NCI-H774 (cell line): ENCODE measurements at regions not wholly inside any gene's neighbourhood (a gene's known extent, or its start where the extent isn't known, plus 50 kb on each side); places are given as distances from the start of the nearest gene placed in this dataset.
"Not testable (repeated sequence)": the region's sequence is repeated elsewhere in the genome, so short reads cannot be mapped to it uniquely, and the experiment has no call there.

Source experiments
- DNase-seq: peaks from one replicate; lab custom pipeline; 2025; lab: John Stamatoyannopoulos, UW

DNA sequence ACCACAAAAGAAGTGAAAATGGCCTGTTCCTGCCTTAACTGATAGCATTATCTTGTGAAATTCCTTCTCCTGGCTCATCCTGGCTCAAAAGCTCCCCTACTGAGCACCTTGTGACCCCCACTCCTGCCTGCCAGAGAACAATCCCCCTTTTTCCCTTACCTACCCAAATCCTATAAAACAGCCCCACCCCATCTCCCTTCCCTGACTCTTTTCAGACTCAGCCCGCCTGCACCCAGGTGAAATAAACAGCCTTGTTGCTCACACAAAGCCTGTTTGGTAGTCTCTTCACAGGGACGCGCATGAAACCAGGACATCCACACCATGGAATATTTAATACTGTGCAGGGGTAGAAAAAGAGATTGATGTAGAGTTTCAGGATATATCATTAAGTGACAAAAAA, 1677.0 kb downstream of the C4orf33 start:
- DNase-seq: not testable (repeated sequence)

GRCh38 chr4:130808492-130808891, 1712.5 kb downstream of the C4orf33 start:
- no peak for DNase-seq

GRCh38 chr4:130812117-130812765, 1716.3 kb downstream of the C4orf33 start:
- no peak for DNase-seq

DNA sequence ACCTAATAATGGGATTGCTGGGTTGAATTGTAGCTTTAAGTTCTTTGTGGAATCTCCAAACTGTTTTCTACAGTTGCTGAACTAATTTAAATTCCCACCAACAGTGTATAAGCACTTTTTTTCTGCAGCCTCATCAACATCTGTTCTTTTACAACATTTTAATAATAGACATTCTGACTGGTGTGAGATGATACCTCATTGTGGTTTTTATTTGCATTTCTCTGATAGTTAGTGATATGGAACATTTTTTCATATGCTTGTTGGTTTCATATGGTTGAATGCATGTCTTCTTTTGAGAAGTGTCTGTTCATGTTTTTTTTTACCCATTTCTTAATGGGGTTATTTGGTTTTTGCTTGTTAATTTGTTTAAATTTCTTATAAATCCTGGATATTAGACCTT, 1718.9 kb downstream of the C4orf33 start:
- DNase-seq: no peak

- DNase-seq: no peak
These were observed 1724.5 kb downstream of the C4orf33 start for GRCh38 chr4:130820448-130820847.

- DNase-seq: no peak
These were observed 1729.3 kb downstream of the C4orf33 start for GRCh38 chr4:130825284-130825683.

DNA sequence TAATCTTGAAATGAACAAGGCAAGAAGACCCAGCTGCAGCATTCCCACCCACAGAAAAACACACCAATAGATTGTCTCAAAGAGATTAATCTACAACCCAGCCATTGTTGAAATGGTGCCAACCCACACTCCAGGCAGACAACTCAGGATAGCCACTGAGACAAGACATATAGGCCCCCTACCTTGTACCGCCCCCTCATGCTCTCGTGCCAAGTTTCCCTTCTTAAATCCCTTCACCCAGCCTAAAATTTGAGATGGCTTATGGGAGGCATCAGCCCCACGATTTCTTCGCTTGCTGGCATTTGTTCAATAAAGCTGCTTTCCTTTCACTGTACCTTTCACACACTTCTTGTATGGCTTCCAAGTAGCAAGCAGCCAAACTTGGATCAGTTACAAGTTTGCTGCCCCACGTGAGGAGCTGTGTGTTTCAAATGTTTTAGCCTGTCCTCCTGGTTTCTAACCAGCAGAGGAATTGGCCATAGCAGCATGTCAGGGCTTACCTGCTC, 1754.1 kb downstream of the C4orf33 start:
- no peak for DNase-seq

DNA sequence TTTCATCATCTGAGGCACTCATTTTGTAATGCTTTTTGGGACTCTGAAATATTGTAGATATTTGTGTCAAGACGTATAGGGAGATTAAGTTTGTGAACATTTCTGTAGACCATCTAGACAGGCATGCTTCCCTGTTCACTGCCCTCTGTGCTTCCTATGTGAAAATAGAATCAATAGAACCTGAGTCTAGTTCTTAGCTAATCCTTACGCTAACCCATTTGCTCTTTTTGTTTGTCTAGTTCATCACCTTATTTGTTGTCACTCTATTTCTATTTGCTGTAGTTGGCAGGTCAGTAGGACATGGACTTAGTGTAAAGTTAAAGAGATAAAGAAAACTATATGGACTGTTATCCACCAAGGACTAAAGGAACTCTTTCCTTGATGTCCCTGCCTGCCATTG, 1755.2 kb downstream of the C4orf33 start:
- no peak for DNase-seq

DNA sequence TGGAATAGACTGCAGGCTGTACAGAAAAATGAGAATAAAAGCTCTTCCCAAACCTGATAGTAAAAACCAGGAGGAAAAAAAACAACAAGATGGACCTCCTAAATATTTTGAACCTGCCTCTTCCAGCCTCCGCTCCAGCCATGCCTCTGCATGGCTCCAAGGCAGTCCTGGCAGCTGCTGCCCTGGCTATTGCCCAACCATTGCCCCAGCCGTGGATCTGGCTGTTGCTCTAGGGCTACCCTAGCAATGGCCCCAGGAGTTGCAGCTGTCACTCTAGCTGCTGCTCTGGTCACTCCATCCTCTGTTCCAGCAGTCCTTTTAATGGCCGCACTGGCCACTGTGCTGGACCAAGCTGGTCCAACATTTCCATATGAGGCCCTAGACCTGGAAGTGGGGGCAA, 1756.0 kb downstream of the C4orf33 start:
- no peak for DNase-seq

DNA sequence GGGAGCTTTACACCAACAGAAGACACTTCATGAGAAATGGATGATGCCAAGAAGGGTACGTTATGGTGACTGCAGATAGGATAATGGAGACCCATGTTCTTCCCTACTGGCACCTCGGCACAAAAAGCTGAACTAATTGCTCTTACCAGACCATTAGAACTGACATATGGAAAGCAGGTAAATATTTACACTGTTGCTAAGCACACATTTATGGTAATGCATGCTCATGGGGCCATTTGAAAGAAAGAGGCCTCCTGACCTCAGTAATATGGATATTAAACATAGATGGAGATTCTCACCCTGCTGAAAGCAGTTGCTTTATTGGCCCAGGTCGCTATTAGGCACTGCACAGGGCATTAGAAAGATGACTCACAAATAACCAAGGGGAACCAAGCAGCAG, 1759.6 kb downstream of the C4orf33 start:
- no peak for DNase-seq

DNA sequence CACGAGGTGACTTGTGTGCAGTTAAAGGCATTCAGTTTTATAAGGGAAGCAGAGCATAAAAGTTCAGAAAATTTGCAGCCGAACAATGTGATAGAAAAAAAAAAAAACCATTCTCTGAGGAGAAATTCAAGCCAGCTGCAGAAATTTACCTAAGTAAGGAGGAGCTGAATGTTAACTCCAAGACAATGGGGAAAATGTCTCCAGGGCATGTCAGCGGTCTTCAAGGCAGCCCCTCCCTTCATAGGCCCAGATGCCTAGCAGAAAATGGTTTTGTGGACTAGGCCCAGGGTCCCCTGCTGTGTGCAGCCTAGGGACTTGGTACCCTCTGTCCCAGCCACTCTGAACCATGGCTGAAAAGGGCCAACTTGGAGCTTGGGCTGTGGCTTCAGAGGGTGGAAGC, 1764.0 kb downstream of the C4orf33 start:
- DNase-seq: no peak

- no peak for DNase-seq
These were observed 1801.0 kb downstream of the C4orf33 start for GRCh38 chr4:130896920-130897319.

DNA sequence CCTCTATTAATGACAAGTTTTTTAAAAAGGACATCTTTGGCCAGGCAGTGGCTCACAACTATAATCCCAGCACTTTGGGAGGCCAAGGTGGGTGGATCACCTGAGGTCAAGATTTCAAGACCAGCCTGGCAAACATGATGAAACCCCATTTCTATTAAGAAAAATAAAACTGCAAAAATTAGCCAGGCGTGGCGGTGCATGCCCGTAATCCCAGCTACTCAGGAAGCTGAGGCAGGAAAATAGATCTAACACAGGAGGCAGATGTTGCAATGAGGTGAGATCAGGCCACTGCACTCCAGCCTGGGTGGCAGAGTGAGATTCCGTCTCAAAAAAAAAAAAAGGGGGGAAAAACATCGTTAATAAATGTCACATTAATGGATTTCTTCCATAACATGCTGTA, 1805.4 kb downstream of the C4orf33 start:
- DNase-seq: no peak

DNA sequence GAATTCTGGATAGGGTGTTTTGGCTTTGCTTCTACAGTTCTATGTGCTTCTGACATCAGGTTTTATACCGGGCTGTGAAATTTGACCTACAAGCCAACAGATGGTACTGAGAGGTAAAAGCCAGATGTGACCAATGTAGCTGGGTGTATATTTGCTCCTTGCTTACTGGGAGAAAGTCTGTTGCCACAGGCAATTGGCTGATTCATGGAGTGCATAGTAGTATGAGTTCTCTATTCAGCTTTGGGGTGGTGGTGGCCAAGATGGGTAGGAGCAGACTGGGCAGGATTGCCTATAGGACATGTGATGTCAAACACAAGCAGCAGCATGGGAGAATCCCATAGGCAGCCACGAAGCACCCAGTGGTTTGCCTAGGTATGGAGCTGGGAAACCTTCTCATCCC, 1827.0 kb downstream of the C4orf33 start:
- no peak for DNase-seq

- DNase-seq: no peak
These were observed 1859.6 kb downstream of the C4orf33 start for GRCh38 chr4:130955520-130955919.

DNA sequence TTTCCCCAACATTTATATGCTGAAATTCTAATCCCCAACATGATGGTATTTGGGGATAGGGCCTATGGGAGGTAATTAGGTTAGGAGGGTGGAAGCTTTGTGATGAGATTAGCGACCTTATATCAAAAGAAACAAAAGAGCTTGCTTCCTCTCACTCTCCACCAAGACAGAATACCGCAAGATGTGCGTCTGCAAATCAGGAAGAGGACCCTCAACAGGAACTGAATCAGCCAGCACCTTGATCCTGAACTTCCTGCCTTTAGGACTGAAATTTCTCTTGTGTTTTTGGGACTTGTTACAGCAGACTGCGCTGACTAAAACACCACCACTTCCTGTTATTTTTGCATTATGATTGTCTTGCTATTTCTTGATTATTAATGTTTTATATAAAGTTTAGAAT, 1889.4 kb downstream of the C4orf33 start:
- no peak for DNase-seq

GRCh38 chr4:130995988-130996387, 1900.0 kb downstream of the C4orf33 start:
- no peak for DNase-seq

- DNase-seq: no peak
These were observed 1905.4 kb downstream of the C4orf33 start for GRCh38 chr4:131001371-131001770.

- DNase-seq: no peak
These were observed 1906.2 kb downstream of the C4orf33 start for GRCh38 chr4:131002132-131002531.

GRCh38 chr4:131006388-131006787, 1910.4 kb downstream of the C4orf33 start:
- no peak for DNase-seq

- not testable (repeated sequence) for DNase-seq
These were observed 1916.0 kb downstream of the C4orf33 start for GRCh38 chr4:131011961-131012360.

GRCh38 chr4:131013226-131013625, 1917.3 kb downstream of the C4orf33 start:
- DNase-seq: no peak

GRCh38 chr4:131026771-131027170, 1930.8 kb downstream of the C4orf33 start:
- DNase-seq: no peak

GRCh38 chr4:131044368-131044767, 1948.4 kb downstream of the C4orf33 start:
- DNase-seq: no peak
